SU-DHL-6 (cell line): ENCODE measurements at regions not wholly inside any gene's neighbourhood (a gene's known extent, or its start where the extent isn't known, plus 50 kb on each side); places are given as distances from the start of the nearest gene placed in this dataset.

Source experiments
- H2AFZ ChIP-seq: fragments of 200-600 bp; sonication (generic); 2 replicates; pipeline ENCODE4 v1.6.1; 2014; ENCODE audit warnings: low read depth, mild to moderate bottlenecking, moderate library complexity, mixed read lengths, antibody characterized with exemption, low read length; ENCODE audit not compliant: severe bottlenecking
- H3F3A ChIP-seq: fragments of 200-600 bp; shearing (Covaris generic); 2 replicates; pipeline ENCODE4 v1.6.0; 2016; ENCODE audit warnings: antibody characterized with exemption, mild to moderate bottlenecking; ENCODE audit not compliant: insufficient read depth
- H3K27ac ChIP-seq: fragments of 200-600 bp; sonication (generic); 2 replicates; pipeline ENCODE4 v1.5.1; 2016; ENCODE audit warnings: low read depth, mild to moderate bottlenecking, low read length, moderate library complexity, mixed read lengths
- H3K27me3 ChIP-seq: fragments of 200-600 bp; sonication (generic), shearing (Covaris generic); 2 replicates; pipeline ENCODE4 v1.6.0; 2014; ENCODE audit warnings: mild to moderate bottlenecking, low read length
- H3K36me3 ChIP-seq: fragments of 200-600 bp; sonication (generic); 2 replicates; pipeline ENCODE4 v1.6.1; 2014; ENCODE audit warnings: mild to moderate bottlenecking, low read length, mixed read lengths
- H3K4me2 ChIP-seq: fragments of 300-600, 200-600 bp; shearing (Covaris generic), sonication (generic); 2 replicates; pipeline ENCODE4 v1.6.0; 2014; ENCODE audit warnings: low read length, low read depth, mild to moderate bottlenecking; ENCODE audit not compliant: poor library complexity, severe bottlenecking
- H3K4me3 ChIP-seq: fragments of 200-600 bp; sonication (generic); 2 replicates; pipeline ENCODE4 v1.5.1; 2014; ENCODE audit warnings: antibody characterized with exemption, low read length, mild to moderate bottlenecking, mixed read lengths; ENCODE audit not compliant: insufficient read depth, poor library complexity, severe bottlenecking
- H3K79me2 ChIP-seq: fragments of 200-600 bp; sonication (generic); 2 replicates; pipeline ENCODE4 v1.6.1; 2014; ENCODE audit warnings: mild to moderate bottlenecking, low read length, moderate library complexity; ENCODE audit not compliant: insufficient read depth
- H3K9ac ChIP-seq: fragments of 200-600 bp; sonication (generic); 2 replicates; pipeline ENCODE4 v1.7.0; 2014; ENCODE audit warnings: mild to moderate bottlenecking, low read length
- H3K9me2 ChIP-seq: fragments of 200-600 bp; sonication (generic); replicated peaks from 2 replicates; pipeline ENCODE4 v1.6.1; 2014; ENCODE audit warnings: low read length; ENCODE audit not compliant: insufficient read depth
- H3K9me3 ChIP-seq: fragments of 200-600 bp; sonication (generic); 2 replicates; pipeline ENCODE4 v1.6.1; 2014; ENCODE audit warnings: low read length, mixed read lengths; ENCODE audit not compliant: insufficient read depth
- H4K20me1 ChIP-seq: fragments of 200-600 bp; sonication (generic); 2 replicates; pipeline ENCODE4 v1.6.1; 2014; ENCODE audit warnings: low read depth, mild to moderate bottlenecking, antibody characterized with exemption, low read length, moderate library complexity, mixed read lengths
- EZH2phosphoT487 ChIP-seq: fragments of 200-600 bp; sonication (generic), shearing (Covaris generic); conservative IDR thresholded peaks from 2 replicates; pipeline ENCODE4 v1.6.1; 2018; ENCODE audit warnings: mild to moderate bottlenecking, antibody characterized with exemption, low read length, moderate library complexity, mixed read lengths
- TF ChIP-seq, protein P1 (sequence below): fragments of 200-600 bp; sonication (generic); IDR thresholded peaks from one replicate; pipeline ENCODE4 v1.5.1; 2017; ENCODE audit warnings: antibody characterized with exemption, mild to moderate bottlenecking, low read length, moderate library complexity; ENCODE audit not compliant: insufficient read depth, poor library complexity, severe bottlenecking

DNA sequence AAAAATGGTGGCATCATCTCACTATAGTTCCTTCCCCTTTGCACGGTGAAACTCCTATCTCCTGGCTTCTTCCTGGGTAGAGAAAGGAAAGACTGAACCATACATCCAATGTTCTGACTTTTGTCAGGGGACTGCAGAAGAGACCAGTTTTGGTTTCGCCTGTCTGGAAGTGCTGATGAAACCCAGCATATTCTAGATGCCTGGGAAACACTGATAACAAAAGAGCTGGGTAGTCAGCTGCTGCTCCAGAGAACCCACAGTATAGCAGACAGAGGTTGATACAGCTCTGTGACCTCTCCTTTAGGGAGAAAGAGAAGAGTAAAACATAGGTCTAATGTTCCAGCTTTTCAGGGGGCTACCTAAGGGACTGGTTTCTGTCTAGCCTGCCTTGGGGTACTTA is 695.3 kb downstream of the DIAPH3 start:
- Histone ChIP-seq H3K9me2 (no peaks in the 10 kb centered on the region; the same call in 1 of the 2 replicates), H4K20me1 (no peaks in the 10 kb centered on the region), H2AFZ (no peak overlapping the region), H3K79me2 (no peaks in the 10 kb centered on the region), H3K36me3 (no peaks in the 10 kb centered on the region), H3K27me3 (no peaks in the 10 kb centered on the region), H3K9me3 (no peaks in the 10 kb centered on the region; the same call in 1 of the 2 replicates), H3K4me2 (no peak overlapping the region), H3K27ac (no peak overlapping the region), H3F3A (no peaks in the 10 kb centered on the region), H3K9ac (no peak overlapping the region), H3K4me3 (no peak overlapping the region)
- TF ChIP-seq EZH2phosphoT487, result no peak

DNA sequence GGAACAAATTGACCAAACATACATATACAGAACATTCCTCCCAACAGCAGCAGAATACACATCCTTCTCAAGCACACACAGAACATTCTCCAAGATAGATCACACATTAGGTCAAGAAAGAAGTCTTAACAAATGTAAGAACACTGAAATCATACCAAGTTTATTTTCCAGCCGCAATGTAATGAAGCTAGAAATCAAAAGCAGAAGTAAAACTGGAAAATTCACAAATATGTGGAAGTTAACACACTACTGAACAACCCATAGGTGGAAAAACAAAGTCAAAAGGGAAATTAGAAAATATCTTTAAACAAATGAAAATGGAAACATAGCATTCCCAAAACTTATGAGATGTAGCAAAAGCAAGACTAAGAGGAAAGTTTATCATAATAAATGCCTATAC is 692.6 kb downstream of the DIAPH3 start:
- Histone ChIP-seq H3F3A (no peaks in the 10 kb centered on the region), H3K27me3 (no peaks in the 10 kb centered on the region), H3K9ac (no peak overlapping the region), H2AFZ (no peak overlapping the region), H3K79me2 (no peaks in the 10 kb centered on the region), H3K9me2 (no peaks in the 10 kb centered on the region), H4K20me1 (no peaks in the 10 kb centered on the region), H3K27ac (no peak overlapping the region), H3K36me3 (no peaks in the 10 kb centered on the region), H3K4me3 (no peak overlapping the region), H3K9me3 (no peaks in the 10 kb centered on the region; the same call in 1 of the 2 replicates), H3K4me2 (no peak overlapping the region)
- TF ChIP-seq EZH2phosphoT487, result no peak
- TF ChIP-seq, protein P1, sequence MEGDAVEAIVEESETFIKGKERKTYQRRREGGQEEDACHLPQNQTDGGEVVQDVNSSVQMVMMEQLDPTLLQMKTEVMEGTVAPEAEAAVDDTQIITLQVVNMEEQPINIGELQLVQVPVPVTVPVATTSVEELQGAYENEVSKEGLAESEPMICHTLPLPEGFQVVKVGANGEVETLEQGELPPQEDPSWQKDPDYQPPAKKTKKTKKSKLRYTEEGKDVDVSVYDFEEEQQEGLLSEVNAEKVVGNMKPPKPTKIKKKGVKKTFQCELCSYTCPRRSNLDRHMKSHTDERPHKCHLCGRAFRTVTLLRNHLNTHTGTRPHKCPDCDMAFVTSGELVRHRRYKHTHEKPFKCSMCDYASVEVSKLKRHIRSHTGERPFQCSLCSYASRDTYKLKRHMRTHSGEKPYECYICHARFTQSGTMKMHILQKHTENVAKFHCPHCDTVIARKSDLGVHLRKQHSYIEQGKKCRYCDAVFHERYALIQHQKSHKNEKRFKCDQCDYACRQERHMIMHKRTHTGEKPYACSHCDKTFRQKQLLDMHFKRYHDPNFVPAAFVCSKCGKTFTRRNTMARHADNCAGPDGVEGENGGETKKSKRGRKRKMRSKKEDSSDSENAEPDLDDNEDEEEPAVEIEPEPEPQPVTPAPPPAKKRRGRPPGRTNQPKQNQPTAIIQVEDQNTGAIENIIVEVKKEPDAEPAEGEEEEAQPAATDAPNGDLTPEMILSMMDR, result no peak

DNA sequence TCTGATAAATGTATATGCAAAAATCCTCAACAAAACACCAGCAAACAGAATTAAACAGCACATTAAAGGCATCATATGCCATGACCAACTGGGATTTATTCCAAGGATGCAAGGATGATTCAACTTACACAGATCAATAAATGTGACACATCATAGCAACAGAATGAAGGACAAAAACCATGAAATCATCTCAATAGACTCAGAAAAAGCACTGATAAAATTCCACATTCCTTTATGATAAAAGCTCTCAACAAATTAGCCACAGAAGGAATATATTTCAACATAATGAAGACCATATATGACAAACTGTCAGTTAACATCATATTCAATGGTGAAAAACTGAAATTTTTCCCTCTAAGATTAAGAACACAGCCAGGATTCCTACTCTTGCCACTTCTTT is 691.6 kb downstream of the DIAPH3 start:
- Histone ChIP-seq H3K27ac (no peak overlapping the region), H3K27me3 (no peaks in the 10 kb centered on the region)

DNA sequence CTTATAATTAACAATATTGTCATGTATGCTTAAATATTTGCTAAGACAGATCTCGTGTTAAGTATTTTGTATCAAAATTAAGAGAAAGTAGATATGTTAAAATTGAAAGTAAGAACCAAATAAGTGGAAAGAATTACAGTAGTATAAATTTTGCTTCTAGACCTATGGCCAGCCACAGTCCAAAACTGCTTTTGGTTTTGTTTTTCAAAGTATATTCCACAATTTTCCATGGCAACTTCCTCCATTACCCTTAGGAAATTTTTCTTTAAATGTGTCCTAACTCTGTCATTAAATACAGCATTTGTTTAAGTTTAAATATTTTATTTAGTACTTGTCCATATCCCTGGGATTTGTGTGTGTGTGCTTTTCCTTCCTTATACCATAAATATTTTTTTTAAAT is 689.0 kb downstream of the DIAPH3 start:
- H3F3A ChIP-seq, result no peaks in the 10 kb centered on the region
- H3K9me2 ChIP-seq, result no peaks in the 10 kb centered on the region
- H3K36me3 ChIP-seq, result no peaks in the 10 kb centered on the region
- no peak overlapping the region for H3K4me2 ChIP-seq
- no peaks in the 10 kb centered on the region for H3K79me2 ChIP-seq
- no peaks in the 10 kb centered on the region; the same call in 1 of the 2 replicates for H3K9me3 ChIP-seq
- no peaks in the 10 kb centered on the region for H4K20me1 ChIP-seq
- TF ChIP-seq EZH2phosphoT487, result no peak
- TF ChIP-seq, protein P1, result no peak
- H3K4me3 ChIP-seq, result no peak overlapping the region
- no peaks in the 10 kb centered on the region for H3K27me3 ChIP-seq
- no peak overlapping the region for H2AFZ ChIP-seq
- no peak overlapping the region for H3K9ac ChIP-seq
- no peak overlapping the region for H3K27ac ChIP-seq

More for the DNA sequence above, 691.6 kb downstream of the DIAPH3 start:
- H3K79me2 ChIP-seq, result no peaks in the 10 kb centered on the region
- TF ChIP-seq, protein P1, result no peak
- TF ChIP-seq EZH2phosphoT487, result no peak
- H3K9me2 ChIP-seq, result no peaks in the 10 kb centered on the region
- no peak overlapping the region for H3K9ac ChIP-seq
- H3K4me3 ChIP-seq, result no peak overlapping the region
- H3K36me3 ChIP-seq, result no peaks in the 10 kb centered on the region
- H2AFZ ChIP-seq, result no peak overlapping the region
- no peaks in the 10 kb centered on the region for H3F3A ChIP-seq
- H4K20me1 ChIP-seq, result no peaks in the 10 kb centered on the region
- H3K9me3 ChIP-seq, result no peaks in the 10 kb centered on the region; the same call in 1 of the 2 replicates
- no peak overlapping the region for H3K4me2 ChIP-seq
